GM18520 (cell line): ENCODE measurements at regions not wholly inside any gene's neighbourhood (a gene's known extent, or its start where the extent isn't known, plus 50 kb on each side); places are given as distances from the start of the nearest gene placed in this dataset.
"Not testable (repeated sequence)": the region's sequence is repeated elsewhere in the genome, so short reads cannot be mapped to it uniquely, and the experiment has no call there.

Experiments
- ATAC-seq: cut with Tn5 transposase; IDR thresholded peaks from one replicate; pipeline ENCODE4 v1.9.1; 2021; ENCODE audit not compliant: unreplicated experiment

- no peak for ATAC-seq
Observed at GRCh38 chr13:97855570-97856303, 97.7 kb upstream of the IPO5 start.

GRCh38 chr13:97856304-97856675 is 97.2 kb upstream of the IPO5 start:
- peak; percentile 67 for ATAC-seq

- no peak for ATAC-seq
Observed at GRCh38 chr13:97858161-97858560, 95.3 kb upstream of the IPO5 start.

GRCh38 chr13:97866346-97866745 is 87.1 kb upstream of the IPO5 start:
- ATAC-seq = no peak

- ATAC-seq = no peak
Observed at GRCh38 chr13:97866751-97867150, 86.7 kb upstream of the IPO5 start.

- no peak for ATAC-seq
Observed at GRCh38 chr13:97873398-97873797, 80.1 kb upstream of the IPO5 start.

- ATAC-seq = no peak
Observed at GRCh38 chr13:97875218-97875617, 78.3 kb upstream of the IPO5 start.

- no peak for ATAC-seq
Observed at GRCh38 chr13:97875911-97876310, 77.6 kb upstream of the IPO5 start.

- no peak for ATAC-seq
Observed at GRCh38 chr13:97878431-97879375, 74.8 kb upstream of the IPO5 start.

- no peak for ATAC-seq
Observed at GRCh38 chr13:97879646-97880310, 73.7 kb upstream of the IPO5 start.

- no peak for ATAC-seq
Observed at GRCh38 chr13:97880311-97880675, 73.2 kb upstream of the IPO5 start.

- ATAC-seq = no peak
Observed at GRCh38 chr13:97881556-97881955, 71.9 kb upstream of the IPO5 start.

GRCh38 chr13:97883396-97883795 is 70.1 kb upstream of the IPO5 start:
- ATAC-seq = no peak

GRCh38 chr13:97884707-97885468 is 68.6 kb upstream of the IPO5 start:
- no peak for ATAC-seq

GRCh38 chr13:97885641-97886040 is 67.8 kb upstream of the IPO5 start:
- no peak for ATAC-seq

GRCh38 chr13:97889803-97890202 is 63.7 kb upstream of the IPO5 start:
- no peak for ATAC-seq

GRCh38 chr13:97890573-97890972 is 62.9 kb upstream of the IPO5 start:
- no peak for ATAC-seq

- ATAC-seq = not testable (repeated sequence)
Observed at GRCh38 chr13:97891964-97892363, 61.5 kb upstream of the IPO5 start.

GRCh38 chr13:97892717-97893116 is 60.8 kb upstream of the IPO5 start:
- ATAC-seq = no peak

GRCh38 chr13:97895383-97895782 is 58.1 kb upstream of the IPO5 start:
- ATAC-seq = no peak

- ATAC-seq = no peak
Observed at GRCh38 chr13:97896446-97896845, 57.0 kb upstream of the IPO5 start.
